Keratinocyte (primary cell): ENCODE measurements at regions not wholly inside any gene's neighbourhood (a gene's known extent, or its start where the extent isn't known, plus 50 kb on each side); places are given as distances from the start of the nearest gene placed in this dataset.

Source experiments
- CTCF ChIP-seq, 3 experiments: IDR thresholded peaks in 1 of 3; conservative IDR thresholded peaks in 1 of 3; optimal IDR thresholded peaks in 1 of 3; 2 replicates in 2 of 3; 3 replicates in 1 of 3; pipeline versions ENCODE3 to v1.5.1; 2011; ENCODE audit warnings: low read length in 3 of 3, mild to moderate bottlenecking in 3 of 3, moderate library complexity in 2 of 3, control low read depth in 1 of 3, inconsistent platforms in 1 of 3; ENCODE audit not compliant: insufficient read depth in 2 of 3; ENCODE audit errors: extremely low read depth in 1 of 3
- EZH2 ChIP-seq: IDR thresholded peaks from one replicate; pipeline ENCODE4 v1.6.1; 2012; ENCODE audit warnings: inconsistent platforms, mild to moderate bottlenecking, low read length, moderate library complexity

- no peak for TF ChIP-seq CTCF (optimal IDR thresholded peaks at IDR 0.05 in 1 of 3, IDR thresholded peaks at IDR 0.05 in 1 of 3, conservative IDR thresholded peaks at IDR 0.05 in 1 of 3; ENCODE audit: extremely low read depth in 1 of 3, insufficient read depth in 2 of 3, low read length in 3 of 3)
- TF ChIP-seq EZH2, result no peak
Observed at GRCh38 chr2:157931542-157931941, 55.4 kb upstream of the ACVR1 start.
